ENCODE measurements at regions not wholly inside any gene's neighbourhood (a gene's known extent, or its start where the extent isn't known, plus 50 kb on each side); places are given as distances from the start of the nearest gene placed in this dataset.

DNA sequence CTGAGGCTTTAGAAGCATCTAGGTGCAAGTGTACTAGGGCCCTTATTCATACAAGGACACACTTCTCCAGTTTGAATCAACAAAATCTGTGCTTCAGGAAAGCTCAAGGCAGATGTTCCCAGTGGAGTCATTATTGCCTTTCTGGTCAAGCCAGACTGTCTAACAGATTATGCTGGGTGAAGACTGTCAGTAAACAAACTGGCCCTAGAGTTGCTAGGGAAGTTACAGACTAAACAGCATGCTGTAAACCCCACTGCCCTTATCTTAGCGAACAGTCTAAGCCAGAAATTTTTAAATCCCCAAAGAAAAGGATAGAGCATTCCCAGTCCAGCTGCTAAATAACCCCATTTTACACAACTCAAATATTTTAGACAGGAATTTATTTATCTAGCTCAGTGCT is 1701.3 kb upstream of the PRR20A start:
- DNase-seq (ENCODE audit: low read depth in 2 of 2) = no peak
- TF ChIP-seq, protein P1, sequence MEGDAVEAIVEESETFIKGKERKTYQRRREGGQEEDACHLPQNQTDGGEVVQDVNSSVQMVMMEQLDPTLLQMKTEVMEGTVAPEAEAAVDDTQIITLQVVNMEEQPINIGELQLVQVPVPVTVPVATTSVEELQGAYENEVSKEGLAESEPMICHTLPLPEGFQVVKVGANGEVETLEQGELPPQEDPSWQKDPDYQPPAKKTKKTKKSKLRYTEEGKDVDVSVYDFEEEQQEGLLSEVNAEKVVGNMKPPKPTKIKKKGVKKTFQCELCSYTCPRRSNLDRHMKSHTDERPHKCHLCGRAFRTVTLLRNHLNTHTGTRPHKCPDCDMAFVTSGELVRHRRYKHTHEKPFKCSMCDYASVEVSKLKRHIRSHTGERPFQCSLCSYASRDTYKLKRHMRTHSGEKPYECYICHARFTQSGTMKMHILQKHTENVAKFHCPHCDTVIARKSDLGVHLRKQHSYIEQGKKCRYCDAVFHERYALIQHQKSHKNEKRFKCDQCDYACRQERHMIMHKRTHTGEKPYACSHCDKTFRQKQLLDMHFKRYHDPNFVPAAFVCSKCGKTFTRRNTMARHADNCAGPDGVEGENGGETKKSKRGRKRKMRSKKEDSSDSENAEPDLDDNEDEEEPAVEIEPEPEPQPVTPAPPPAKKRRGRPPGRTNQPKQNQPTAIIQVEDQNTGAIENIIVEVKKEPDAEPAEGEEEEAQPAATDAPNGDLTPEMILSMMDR (IDR thresholded peaks at IDR 0.05; ENCODE audit: low read depth, low read length) = no peak
- H3K4me3 ChIP-seq (replicated peaks in 1 of 2; ENCODE audit: low read depth in 2 of 2, low read length in 2 of 2) = no peak overlapping the region

DNA sequence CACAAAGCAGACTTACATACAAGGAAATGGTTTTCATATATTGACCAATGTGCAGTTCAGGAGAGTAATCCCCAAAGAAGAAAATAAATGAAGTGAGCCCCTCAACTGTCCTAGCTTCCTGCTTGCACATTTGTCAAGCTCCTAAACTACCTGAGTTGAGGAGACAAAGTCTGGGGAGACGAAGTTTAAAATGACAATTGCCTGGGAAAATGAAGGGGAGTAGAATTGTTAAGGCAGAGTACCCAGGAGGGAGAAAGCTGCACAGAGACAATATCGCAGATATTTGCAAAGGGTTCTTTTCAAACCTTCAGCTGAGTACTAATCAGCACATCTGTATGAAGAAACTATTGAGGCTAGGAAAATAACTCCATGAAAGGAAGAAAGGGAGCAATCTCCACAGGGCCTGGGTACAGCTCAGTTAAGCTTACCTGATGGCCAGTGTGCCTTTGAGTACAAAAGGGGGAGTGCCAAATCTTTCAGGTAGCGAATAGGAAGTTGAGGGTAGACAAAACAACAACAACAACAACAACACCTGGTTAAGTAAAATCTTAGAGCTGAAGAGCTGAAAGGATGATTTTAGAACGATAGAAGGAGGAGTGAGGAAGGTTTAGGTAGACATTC is 1700.1 kb upstream of the PRR20A start:
- TF ChIP-seq, protein P1 (IDR thresholded peaks at IDR 0.05; ENCODE audit: low read depth, low read length) = no peak
- no peak overlapping the region for H3K4me3 ChIP-seq (replicated peaks in 1 of 2; ENCODE audit: low read depth in 2 of 2, low read length in 2 of 2)
- no peak for DNase-seq (ENCODE audit: low read depth in 2 of 2)

DNA sequence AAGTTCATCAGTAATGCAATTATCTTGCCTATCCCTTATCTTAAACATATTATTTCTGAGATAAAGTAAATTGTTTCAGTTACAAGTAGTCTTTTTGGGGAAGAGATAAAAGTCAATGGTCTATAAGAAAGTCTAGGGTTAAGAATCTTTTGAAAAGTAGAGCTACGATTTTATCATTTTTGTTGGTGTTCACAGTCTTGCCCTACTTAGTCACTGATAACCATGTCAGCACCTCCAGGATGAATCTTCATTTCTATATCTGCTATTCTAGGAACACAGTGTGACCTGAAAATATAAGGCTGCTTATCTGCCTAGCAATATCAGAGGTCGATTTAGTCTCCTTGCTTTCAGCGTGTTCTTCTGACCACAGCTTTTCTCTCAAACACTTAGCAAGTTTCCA is 1676.5 kb upstream of the PRR20A start:
- TF ChIP-seq, protein P1 (IDR thresholded peaks at IDR 0.05; ENCODE audit: low read depth, low read length) = no peak
- H3K4me3 ChIP-seq (replicated peaks in 1 of 2; ENCODE audit: low read depth in 2 of 2, low read length in 2 of 2) = no peak overlapping the region
- no peak for DNase-seq (ENCODE audit: low read depth in 2 of 2)

DNA sequence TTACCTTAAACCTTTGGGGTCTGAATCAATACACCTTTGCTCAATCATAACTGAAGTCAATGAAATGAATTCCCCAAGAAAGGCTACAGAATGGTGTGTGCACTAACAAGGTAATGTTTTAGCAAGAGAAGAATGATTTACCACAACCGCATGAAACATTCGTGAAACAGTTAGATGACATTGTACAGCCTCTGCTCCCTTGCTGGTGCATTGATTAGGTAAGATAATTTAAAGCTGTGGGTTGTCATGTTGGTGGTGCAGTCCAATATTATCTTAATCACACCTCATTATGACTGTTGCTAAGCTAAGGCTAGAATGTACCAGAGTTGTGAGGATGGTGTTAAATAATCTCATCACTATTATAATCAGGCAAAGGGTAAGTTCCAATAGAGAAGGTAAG is 1673.2 kb upstream of the PRR20A start:
- TF ChIP-seq, protein P1 (IDR thresholded peaks at IDR 0.05; ENCODE audit: low read depth, low read length) = no peak

DNA sequence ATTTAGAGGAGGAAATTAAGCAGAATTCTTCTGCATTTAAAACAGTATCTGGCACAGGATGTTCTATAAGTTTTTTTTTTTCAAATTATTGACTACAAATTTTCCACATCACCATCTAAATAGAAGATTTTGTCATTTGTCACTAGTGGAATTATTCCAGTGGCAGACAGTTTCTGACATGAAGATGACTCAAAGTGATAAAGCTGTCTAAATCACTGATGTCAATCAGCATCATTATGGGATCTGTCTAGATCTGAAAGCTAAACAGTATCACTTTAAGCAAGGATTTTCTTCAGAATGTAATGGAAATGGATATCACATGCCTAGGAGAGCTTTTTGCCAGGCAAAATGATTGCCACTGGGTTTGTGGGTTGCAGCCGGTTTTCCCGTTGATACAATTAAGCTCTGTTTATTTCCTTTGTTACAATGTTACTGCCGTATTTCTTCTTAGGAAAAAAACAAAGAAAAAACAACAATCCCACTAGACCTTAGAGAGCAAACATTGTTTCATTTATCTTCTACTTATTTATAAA is 1657.0 kb upstream of the PRR20A start:
- DNase-seq (ENCODE audit: low read depth in 2 of 2) = no peak
- TF ChIP-seq, protein P1 (IDR thresholded peaks at IDR 0.05; ENCODE audit: low read depth, low read length) = no peak
- no peak overlapping the region for H3K4me3 ChIP-seq (replicated peaks in 1 of 2; ENCODE audit: low read depth in 2 of 2, low read length in 2 of 2)

More for the DNA sequence above, 1673.2 kb upstream of the PRR20A start:
- DNase-seq (ENCODE audit: low read depth in 2 of 2) = no peak
- H3K4me3 ChIP-seq (replicated peaks in 1 of 2; ENCODE audit: low read depth in 2 of 2, low read length in 2 of 2) = no peak overlapping the region

DNA sequence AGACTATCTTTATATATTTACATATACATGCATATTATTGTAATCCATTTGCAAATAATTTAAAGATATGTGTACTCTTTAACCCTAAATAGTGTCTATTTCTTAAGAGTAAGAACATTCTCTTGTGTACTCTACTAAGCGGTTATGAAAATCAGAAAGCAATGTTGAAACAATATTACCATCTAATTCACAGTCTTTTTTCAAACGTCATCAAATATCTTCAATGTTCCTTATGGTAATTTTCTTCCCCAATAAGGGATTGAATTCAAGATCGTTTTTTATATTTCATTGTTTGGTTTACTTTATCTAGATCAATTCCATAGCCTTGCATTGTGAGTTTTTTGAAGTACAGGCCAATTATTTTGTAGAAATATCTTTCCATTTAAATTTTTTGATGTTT is 1647.4 kb upstream of the PRR20A start:
- TF ChIP-seq, protein P1 (IDR thresholded peaks at IDR 0.05; ENCODE audit: low read depth, low read length) = no peak
- no peak for DNase-seq (ENCODE audit: low read depth in 2 of 2)
- H3K4me3 ChIP-seq (replicated peaks in 1 of 2; ENCODE audit: low read depth in 2 of 2, low read length in 2 of 2) = no peak overlapping the region

DNA sequence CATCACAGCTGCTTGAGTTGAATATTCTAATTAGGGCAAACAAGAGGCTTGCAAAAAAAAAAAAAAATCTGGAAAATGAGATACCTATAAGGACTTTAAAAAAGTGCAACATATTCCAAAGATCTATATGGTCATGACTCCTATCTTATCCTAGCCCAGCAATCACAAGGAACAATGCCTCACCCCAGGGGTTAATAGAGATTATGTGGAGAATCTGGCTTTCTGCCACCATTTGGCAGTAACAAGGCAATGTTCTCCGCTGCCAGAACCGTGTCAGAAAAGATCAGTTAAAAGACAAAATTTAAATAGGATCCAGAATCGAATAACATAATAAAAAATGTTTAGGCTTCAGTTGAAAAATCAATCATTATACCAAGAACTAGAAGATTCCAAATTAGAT is 1643.2 kb upstream of the PRR20A start:
- no peak for DNase-seq (ENCODE audit: low read depth in 2 of 2)
- H3K4me3 ChIP-seq (replicated peaks in 1 of 2; ENCODE audit: low read depth in 2 of 2, low read length in 2 of 2) = no peak overlapping the region
- TF ChIP-seq, protein P1 (IDR thresholded peaks at IDR 0.05; ENCODE audit: low read depth, low read length) = no peak

All from cardiac fibroblast (primary cell).